SK-N-SH treated with all-trans-retinoic acid at 6 μM for 48 hours (cell line): ENCODE measurements at regions not wholly inside any gene's neighbourhood (a gene's known extent, or its start where the extent isn't known, plus 50 kb on each side); places are given as distances from the start of the nearest gene placed in this dataset.

Experiments
- ATAC-seq: fragments of 200-7000 bp; cut with Tn5 transposase; 3 replicates; pipeline ENCODE4 v1.9.1; 2020; ENCODE audit warnings: mild to moderate bottlenecking, moderate library complexity
- ARNTL ChIP-seq: fragments of 450-650 bp; formaldehyde crosslinking; IDR thresholded peaks from 2 replicates; pipeline ENCODE4 v1.5.0; 2020; ENCODE audit warnings: low read depth, mild to moderate bottlenecking, moderate library complexity, borderline replicate concordance
- BACH2 ChIP-seq: fragments of 250-450 bp; sonication (Bioruptor Pico); IDR thresholded peaks from 2 replicates; pipeline ENCODE4 v1.9.0; 2021; ENCODE audit warnings: mild to moderate bottlenecking, borderline replicate concordance
- CSDC2 ChIP-seq: fragments of 250-450 bp; sonication (Bioruptor Pico); IDR thresholded peaks from 2 replicates; pipeline ENCODE4 v1.5.0; 2020; ENCODE audit warnings: mild to moderate bottlenecking, moderate library complexity
- ESRRG ChIP-seq: fragments of 250-450 bp; sonication (Bioruptor Pico); IDR thresholded peaks from 2 replicates; pipeline ENCODE4 v1.6.1; 2021; ENCODE audit warnings: mild to moderate bottlenecking
- GLIS3 ChIP-seq: fragments of 250-450 bp; sonication (Bioruptor Pico); IDR thresholded peaks from 2 replicates; pipeline ENCODE4 v1.5.0; 2020; ENCODE audit warnings: mild to moderate bottlenecking, moderate library complexity
- OSR1 ChIP-seq: fragments of 250-450 bp; sonication (Bioruptor Pico); IDR thresholded peaks from 2 replicates; pipeline ENCODE4 v1.8.0; 2022; ENCODE audit warnings: moderate library complexity, mild to moderate bottlenecking, inconsistent platforms
- PPARA ChIP-seq: fragments of 250-450 bp; sonication (Bioruptor Pico); IDR thresholded peaks from 2 replicates; pipeline ENCODE4 v1.5.0; 2020; ENCODE audit warnings: mild to moderate bottlenecking, borderline replicate concordance
- SNAI2 ChIP-seq: fragments of 250-450 bp; sonication (Bioruptor Pico); IDR thresholded peaks from 2 replicates; pipeline ENCODE4 v1.5.0; 2020; ENCODE audit warnings: mild to moderate bottlenecking, moderate library complexity
- TCF4 ChIP-seq: fragments of 250-450 bp; sonication (Bioruptor Pico); IDR thresholded peaks from 2 replicates; pipeline ENCODE4 v1.8.0; 2021; ENCODE audit warnings: mild to moderate bottlenecking, moderate library complexity, borderline replicate concordance
- TOX ChIP-seq: fragments of 250-450 bp; sonication (Bioruptor Pico); IDR thresholded peaks from 2 replicates; pipeline ENCODE4 v1.8.0; 2021; ENCODE audit warnings: mild to moderate bottlenecking, moderate library complexity, borderline replicate concordance
- ZC3H10 ChIP-seq: fragments of 250-450 bp; sonication (Bioruptor Pico); IDR thresholded peaks from 2 replicates; pipeline ENCODE4 v1.5.1; 2021; ENCODE audit warnings: mild to moderate bottlenecking, moderate library complexity
- ZFP30 ChIP-seq: fragments of 450-650 bp; formaldehyde crosslinking; IDR thresholded peaks from 2 replicates; pipeline ENCODE4 v1.5.0; 2022; ENCODE audit warnings: mild to moderate bottlenecking, moderate library complexity
- ZNF565 ChIP-seq: fragments of 450-650 bp; formaldehyde crosslinking; conservative IDR thresholded peaks from 2 replicates; pipeline ENCODE4 v1.5.0; 2020; ENCODE audit warnings: low read depth, mild to moderate bottlenecking, moderate library complexity
- ZNF70 ChIP-seq: fragments of 450-650 bp; formaldehyde crosslinking; IDR thresholded peaks from 2 replicates; pipeline ENCODE4 v1.5.0; 2020; ENCODE audit warnings: mild to moderate bottlenecking, moderate library complexity
- ZNF8 ChIP-seq: fragments of 450-650 bp; formaldehyde crosslinking; IDR thresholded peaks from 2 replicates; pipeline ENCODE4 v1.5.0; 2020; ENCODE audit warnings: mild to moderate bottlenecking, moderate library complexity
- TF ChIP-seq, protein P1 (sequence below): fragments of 250-450 bp; sonication (Bioruptor Pico); IDR thresholded peaks from 2 replicates; pipeline ENCODE4 v1.8.0; 2020; ENCODE audit warnings: mild to moderate bottlenecking, moderate library complexity, borderline replicate concordance
- TF ChIP-seq, protein P2 (sequence below): fragments of 250-450 bp; sonication (Bioruptor Pico); IDR thresholded peaks from 2 replicates; pipeline ENCODE4 v1.5.1; 2020; ENCODE audit warnings: low read depth, mild to moderate bottlenecking, moderate library complexity
- TF ChIP-seq, protein P3 (sequence below): fragments of 250-450 bp; sonication (Bioruptor Pico); IDR thresholded peaks from 2 replicates; pipeline ENCODE4 v1.5.0; 2020; ENCODE audit warnings: mild to moderate bottlenecking, moderate library complexity
- TF ChIP-seq, protein P4 (sequence below): fragments of 250-450 bp; sonication (Bioruptor Pico); IDR thresholded peaks from 2 replicates; pipeline ENCODE4 v1.5.1; 2021; ENCODE audit warnings: mild to moderate bottlenecking, moderate library complexity

DNA sequence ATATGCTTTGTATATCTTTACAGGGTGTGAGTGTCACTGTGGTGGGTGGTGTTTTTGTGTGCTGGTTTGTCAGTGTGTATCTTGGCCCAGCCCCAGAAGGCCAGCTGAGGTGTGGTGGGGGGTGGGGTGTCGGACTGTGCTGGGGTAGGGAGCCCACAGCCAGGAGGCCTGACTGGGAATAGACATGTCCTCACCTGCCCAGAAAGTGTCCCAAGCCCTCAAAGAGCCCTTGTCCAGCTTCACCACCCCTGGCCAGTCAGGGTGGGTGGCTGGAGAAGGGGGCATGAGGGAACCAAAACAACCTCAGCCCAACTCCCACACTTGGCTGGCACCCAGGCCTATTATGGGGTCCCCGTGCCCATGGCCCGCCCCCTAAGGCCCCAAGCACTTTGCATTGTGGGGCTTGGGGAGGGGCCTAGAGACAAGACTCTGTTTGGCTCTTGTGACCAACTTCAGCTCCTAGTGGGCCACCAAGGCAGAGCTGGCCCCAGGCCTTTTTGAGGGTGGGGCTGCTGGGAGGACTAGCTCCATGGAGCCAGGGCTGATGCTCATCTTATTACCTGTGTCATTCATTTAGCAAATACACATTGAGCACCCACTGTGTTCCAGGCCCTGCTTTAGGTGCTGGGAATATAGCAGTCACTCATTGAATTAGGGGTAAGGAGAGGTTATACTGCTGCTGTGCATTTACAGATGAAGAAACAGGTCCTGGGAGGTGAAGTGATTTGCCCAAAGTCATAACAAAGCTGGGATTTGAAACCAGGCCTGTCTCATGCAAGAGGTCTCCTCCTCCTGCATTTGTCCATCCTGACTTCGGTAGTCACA lies 56.2 kb upstream of the PSD2 start:
- no peak for ATAC-seq
- TF ChIP-seq BACH2 (CRISPR knock-in tag), result no peak
- TF ChIP-seq PPARA, result no peak
- TF ChIP-seq, protein P1, sequence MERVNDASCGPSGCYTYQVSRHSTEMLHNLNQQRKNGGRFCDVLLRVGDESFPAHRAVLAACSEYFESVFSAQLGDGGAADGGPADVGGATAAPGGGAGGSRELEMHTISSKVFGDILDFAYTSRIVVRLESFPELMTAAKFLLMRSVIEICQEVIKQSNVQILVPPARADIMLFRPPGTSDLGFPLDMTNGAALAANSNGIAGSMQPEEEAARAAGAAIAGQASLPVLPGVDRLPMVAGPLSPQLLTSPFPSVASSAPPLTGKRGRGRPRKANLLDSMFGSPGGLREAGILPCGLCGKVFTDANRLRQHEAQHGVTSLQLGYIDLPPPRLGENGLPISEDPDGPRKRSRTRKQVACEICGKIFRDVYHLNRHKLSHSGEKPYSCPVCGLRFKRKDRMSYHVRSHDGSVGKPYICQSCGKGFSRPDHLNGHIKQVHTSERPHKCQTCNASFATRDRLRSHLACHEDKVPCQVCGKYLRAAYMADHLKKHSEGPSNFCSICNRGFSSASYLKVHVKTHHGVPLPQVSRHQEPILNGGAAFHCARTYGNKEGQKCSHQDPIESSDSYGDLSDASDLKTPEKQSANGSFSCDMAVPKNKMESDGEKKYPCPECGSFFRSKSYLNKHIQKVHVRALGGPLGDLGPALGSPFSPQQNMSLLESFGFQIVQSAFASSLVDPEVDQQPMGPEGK, result no peak
- TF ChIP-seq TCF4 (CRISPR knock-in tag), result no peak
- no peak for TF ChIP-seq CSDC2 (CRISPR knock-in tag)
- TF ChIP-seq, protein P2, sequence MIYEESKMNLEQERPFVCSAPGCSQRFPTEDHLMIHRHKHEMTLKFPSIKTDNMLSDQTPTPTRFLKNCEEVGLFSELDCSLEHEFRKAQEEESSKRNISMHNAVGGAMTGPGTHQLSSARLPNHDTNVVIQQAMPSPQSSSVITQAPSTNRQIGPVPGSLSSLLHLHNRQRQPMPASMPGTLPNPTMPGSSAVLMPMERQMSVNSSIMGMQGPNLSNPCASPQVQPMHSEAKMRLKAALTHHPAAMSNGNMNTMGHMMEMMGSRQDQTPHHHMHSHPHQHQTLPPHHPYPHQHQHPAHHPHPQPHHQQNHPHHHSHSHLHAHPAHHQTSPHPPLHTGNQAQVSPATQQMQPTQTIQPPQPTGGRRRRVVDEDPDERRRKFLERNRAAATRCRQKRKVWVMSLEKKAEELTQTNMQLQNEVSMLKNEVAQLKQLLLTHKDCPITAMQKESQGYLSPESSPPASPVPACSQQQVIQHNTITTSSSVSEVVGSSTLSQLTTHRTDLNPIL (CRISPR knock-in tag), result no peak
- no peak for TF ChIP-seq SNAI2 (CRISPR knock-in tag)

DNA sequence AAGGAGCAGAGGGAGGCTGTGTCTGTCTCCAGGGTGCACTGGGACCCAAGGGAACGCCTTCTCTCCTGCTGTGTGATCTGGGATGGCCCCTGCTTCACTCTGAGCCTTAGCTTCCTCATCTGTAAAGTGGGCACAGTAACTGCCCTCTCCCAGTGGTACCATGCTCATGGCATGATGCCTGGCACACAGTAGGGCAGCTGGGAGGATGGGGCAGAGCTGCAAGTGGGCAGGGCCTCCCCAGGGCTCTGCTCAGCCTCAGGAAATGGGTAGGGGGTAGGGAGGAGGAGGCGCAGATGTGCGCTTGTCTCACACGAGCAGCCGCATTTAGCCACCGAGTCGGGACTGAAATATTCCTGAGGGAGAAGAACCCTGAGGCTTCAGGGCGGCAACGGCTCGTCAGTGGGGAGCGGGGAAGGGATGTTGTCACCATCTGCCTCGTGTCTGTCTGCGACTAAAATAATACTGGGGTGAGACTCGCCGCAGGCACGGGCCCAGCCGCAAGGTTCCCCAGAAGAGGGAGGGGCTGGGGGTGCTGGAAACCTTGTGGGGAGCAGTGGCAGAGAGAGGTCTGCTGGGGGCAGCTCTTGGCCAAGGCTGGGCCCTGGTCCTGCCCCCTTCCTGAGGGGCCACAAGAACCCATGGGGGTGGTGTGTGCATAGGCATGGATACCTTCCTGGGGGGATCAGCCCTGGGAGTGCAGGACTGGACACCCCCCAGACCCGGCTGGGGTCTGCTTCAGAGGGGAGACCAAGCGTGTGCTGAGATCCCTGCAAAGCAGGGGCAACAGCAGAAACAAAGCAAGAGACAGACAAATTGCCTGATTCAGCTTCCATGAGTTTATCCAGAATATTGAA lies 55.2 kb upstream of the PSD2 start:
- ATAC-seq, result no peak
- no peak for TF ChIP-seq GLIS3
- no peak for TF ChIP-seq ZC3H10
- TF ChIP-seq ARNTL (CRISPR knock-in tag), result no peak
- TF ChIP-seq ZNF565 (CRISPR knock-in tag), result no peak
- no peak for TF ChIP-seq ESRRG (CRISPR knock-in tag)

DNA sequence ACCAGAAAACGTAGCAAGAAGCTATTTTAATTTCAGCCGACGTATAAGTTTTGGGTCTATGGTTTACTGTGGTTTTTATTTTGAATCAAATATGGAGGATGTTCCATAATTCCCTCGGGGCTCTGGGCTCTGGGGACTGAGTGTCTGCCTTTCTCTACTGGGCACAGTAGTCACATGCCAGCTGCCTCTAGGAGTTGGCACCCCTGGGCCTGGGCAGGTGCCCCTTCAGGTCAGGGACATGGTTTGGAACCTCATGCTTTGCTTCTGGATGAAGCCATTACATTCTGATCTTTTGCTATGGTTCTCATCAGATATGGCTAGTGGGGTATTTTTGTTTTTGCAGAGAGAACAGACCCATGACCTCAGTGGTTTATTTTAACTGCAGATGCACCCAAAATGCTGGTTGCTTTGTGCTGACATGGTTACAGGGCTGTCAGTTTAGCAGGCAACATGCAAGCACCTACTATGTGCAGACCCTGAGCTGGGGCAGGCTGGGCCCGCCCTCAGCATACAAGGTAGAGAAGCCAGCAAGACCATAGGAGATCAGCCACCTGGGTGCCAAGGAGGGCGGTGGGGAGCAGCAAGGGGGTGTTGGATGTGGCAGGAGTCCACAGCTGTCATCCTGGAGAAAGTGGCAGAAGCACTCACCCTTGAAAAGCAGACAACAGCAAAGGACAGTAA lies 54.5 kb upstream of the PSD2 start:
- no peak for TF ChIP-seq SNAI2 (CRISPR knock-in tag)
- TF ChIP-seq ZC3H10, result no peak
- TF ChIP-seq CSDC2 (CRISPR knock-in tag), result no peak
- no peak for TF ChIP-seq OSR1 (CRISPR knock-in tag)
- TF ChIP-seq, protein P3, sequence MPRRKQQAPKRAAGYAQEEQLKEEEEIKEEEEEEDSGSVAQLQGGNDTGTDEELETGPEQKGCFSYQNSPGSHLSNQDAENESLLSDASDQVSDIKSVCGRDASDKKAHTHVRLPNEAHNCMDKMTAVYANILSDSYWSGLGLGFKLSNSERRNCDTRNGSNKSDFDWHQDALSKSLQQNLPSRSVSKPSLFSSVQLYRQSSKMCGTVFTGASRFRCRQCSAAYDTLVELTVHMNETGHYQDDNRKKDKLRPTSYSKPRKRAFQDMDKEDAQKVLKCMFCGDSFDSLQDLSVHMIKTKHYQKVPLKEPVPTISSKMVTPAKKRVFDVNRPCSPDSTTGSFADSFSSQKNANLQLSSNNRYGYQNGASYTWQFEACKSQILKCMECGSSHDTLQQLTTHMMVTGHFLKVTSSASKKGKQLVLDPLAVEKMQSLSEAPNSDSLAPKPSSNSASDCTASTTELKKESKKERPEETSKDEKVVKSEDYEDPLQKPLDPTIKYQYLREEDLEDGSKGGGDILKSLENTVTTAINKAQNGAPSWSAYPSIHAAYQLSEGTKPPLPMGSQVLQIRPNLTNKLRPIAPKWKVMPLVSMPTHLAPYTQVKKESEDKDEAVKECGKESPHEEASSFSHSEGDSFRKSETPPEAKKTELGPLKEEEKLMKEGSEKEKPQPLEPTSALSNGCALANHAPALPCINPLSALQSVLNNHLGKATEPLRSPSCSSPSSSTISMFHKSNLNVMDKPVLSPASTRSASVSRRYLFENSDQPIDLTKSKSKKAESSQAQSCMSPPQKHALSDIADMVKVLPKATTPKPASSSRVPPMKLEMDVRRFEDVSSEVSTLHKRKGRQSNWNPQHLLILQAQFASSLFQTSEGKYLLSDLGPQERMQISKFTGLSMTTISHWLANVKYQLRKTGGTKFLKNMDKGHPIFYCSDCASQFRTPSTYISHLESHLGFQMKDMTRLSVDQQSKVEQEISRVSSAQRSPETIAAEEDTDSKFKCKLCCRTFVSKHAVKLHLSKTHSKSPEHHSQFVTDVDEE (CRISPR knock-in tag), result no peak
- no peak for TF ChIP-seq ZFP30 (CRISPR knock-in tag)
- TF ChIP-seq, protein P4, sequence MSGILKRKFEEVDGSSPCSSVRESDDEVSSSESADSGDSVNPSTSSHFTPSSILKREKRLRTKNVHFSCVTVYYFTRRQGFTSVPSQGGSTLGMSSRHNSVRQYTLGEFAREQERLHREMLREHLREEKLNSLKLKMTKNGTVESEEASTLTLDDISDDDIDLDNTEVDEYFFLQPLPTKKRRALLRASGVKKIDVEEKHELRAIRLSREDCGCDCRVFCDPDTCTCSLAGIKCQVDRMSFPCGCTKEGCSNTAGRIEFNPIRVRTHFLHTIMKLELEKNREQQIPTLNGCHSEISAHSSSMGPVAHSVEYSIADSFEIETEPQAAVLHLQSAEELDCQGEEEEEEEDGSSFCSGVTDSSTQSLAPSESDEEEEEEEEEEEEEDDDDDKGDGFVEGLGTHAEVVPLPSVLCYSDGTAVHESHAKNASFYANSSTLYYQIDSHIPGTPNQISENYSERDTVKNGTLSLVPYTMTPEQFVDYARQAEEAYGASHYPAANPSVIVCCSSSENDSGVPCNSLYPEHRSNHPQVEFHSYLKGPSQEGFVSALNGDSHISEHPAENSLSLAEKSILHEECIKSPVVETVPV, result no peak
- TF ChIP-seq ZNF565 (CRISPR knock-in tag), result no peak
- no peak for TF ChIP-seq ZNF70
- TF ChIP-seq ARNTL (CRISPR knock-in tag), result no peak
- TF ChIP-seq TCF4 (CRISPR knock-in tag), result no peak
- no peak for TF ChIP-seq TOX (CRISPR knock-in tag)
- no peak for TF ChIP-seq BACH2 (CRISPR knock-in tag)
- no peak for TF ChIP-seq ESRRG (CRISPR knock-in tag)
- no peak for TF ChIP-seq ZNF8 (CRISPR knock-in tag)
- no peak for ATAC-seq
